A549 (cell line): ENCODE measurements at regions not wholly inside any gene's neighbourhood (a gene's known extent, or its start where the extent isn't known, plus 50 kb on each side); places are given as distances from the start of the nearest gene placed in this dataset.

Experiments
- EHMT2 ChIP-seq: fragments of 200-600 bp; sonication (generic); IDR thresholded peaks from 2 replicates; pipeline ENCODE4 v1.6.1; 2016; ENCODE audit warnings: antibody characterized with exemption, low read depth, mild to moderate bottlenecking, moderate library complexity
- EP300 ChIP-seq, 2 experiments: fragments of >200 bp; sonication (Bioruptor Twin); formaldehyde crosslinking; IDR thresholded peaks; 2 replicates in 1 of 2; 3 replicates in 1 of 2; pipeline ENCODE4 v1.6.1; 2016 to 2017
- JUN ChIP-seq, 2 experiments: fragments of >200 bp; sonication (Bioruptor Twin); formaldehyde crosslinking; IDR thresholded peaks; 2 replicates in 1 of 2; 3 replicates in 1 of 2; pipeline ENCODE4 v1.6.1; 2016 to 2017
- MAZ ChIP-seq: fragments of 150-350 bp; IDR thresholded peaks from 2 replicates; pipeline ENCODE4 v1.6.1; 2014; ENCODE audit warnings: antibody characterized with exemption, low read depth, low read length, borderline replicate concordance
- NFE2L2 ChIP-seq: fragments of 150-350 bp; conservative IDR thresholded peaks from 2 replicates; pipeline ENCODE4 v1.6.1; 2014; ENCODE audit warnings: low read length
- NR3C1 ChIP-seq: fragments of >200 bp; sonication (Bioruptor Twin); formaldehyde crosslinking; IDR thresholded peaks from 3 replicates; pipeline ENCODE4 v1.6.1; 2017
- POLR2A ChIP-seq: IDR thresholded peaks from 2 replicates; pipeline ENCODE4 v1.6.1; 2012; ENCODE audit warnings: mild to moderate bottlenecking, low read length
- TF ChIP-seq, protein P1 (sequence below): fragments of >200 bp; sonication (Bioruptor Twin); formaldehyde crosslinking; IDR thresholded peaks from 3 replicates; pipeline ENCODE4 v1.5.1; 2016

- TF ChIP-seq EHMT2 (no peak), NFE2L2 (no peak), NR3C1 (no peak), EP300 (IDR thresholded peaks at IDR 0.05) (no peak), JUN (IDR thresholded peaks at IDR 0.05) (no peak), POLR2A (no peak), MAZ (no peak)
- TF ChIP-seq, protein P1, sequence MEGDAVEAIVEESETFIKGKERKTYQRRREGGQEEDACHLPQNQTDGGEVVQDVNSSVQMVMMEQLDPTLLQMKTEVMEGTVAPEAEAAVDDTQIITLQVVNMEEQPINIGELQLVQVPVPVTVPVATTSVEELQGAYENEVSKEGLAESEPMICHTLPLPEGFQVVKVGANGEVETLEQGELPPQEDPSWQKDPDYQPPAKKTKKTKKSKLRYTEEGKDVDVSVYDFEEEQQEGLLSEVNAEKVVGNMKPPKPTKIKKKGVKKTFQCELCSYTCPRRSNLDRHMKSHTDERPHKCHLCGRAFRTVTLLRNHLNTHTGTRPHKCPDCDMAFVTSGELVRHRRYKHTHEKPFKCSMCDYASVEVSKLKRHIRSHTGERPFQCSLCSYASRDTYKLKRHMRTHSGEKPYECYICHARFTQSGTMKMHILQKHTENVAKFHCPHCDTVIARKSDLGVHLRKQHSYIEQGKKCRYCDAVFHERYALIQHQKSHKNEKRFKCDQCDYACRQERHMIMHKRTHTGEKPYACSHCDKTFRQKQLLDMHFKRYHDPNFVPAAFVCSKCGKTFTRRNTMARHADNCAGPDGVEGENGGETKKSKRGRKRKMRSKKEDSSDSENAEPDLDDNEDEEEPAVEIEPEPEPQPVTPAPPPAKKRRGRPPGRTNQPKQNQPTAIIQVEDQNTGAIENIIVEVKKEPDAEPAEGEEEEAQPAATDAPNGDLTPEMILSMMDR: no peak
Measured at GRCh38 chr4:138455097-138455496, 212.9 kb upstream of the SLC7A11 start.
